ENCODE measurements at regions not wholly inside any gene's neighbourhood (a gene's known extent, or its start where the extent isn't known, plus 50 kb on each side); places are given as distances from the start of the nearest gene placed in this dataset.

DNA sequence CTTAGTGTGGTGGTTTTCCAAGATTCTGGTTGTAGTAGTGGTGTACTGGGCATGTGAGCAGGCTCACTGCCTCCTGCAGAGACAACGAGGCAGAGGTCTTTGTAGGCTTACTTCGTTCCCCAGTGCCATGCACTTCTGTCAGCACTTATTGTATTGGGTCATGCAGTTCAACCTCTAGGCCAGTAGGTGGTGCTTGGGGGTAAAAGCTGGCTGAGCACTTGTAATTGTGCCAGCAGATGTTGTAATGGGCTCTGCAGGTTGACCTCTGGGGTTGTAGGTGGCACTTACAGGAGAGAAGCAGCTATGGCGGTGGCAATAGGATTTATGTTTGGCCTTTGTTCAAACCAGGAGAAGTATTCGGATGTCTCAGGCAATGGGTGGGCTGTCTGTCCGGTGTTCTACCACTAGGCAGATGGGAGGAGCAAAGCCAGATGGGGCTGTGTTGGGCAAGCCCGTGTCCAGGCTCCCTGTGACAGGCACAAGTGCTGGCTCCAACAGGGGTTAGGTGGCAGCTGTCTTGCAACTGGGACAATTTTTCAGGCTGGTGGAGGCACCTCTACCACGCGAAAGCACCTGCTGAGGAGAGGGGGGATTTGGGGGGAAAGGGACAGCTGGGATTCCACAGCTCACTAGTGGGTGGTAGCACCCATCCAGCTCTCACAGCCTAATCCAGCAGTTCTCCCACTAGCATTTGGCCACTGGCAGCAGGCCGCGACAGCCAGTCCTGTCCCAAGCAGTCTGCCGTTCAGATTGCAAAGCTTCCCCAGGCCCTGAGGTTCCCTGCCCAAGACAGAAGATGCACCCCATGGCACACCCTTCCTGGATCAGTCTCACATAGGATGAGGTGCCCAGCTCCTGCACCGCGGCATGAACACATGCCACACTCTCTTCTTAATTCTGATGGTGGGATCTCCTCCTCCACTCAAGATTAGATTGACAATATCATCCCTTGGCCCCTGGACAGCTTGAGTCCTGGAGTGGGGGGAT lies 274.5 kb downstream of the CTH start:
- peak; percentile 75 to 79 for DNase-seq (ENCODE audit: low read depth in 2 of 2)
- TF ChIP-seq, protein P1, sequence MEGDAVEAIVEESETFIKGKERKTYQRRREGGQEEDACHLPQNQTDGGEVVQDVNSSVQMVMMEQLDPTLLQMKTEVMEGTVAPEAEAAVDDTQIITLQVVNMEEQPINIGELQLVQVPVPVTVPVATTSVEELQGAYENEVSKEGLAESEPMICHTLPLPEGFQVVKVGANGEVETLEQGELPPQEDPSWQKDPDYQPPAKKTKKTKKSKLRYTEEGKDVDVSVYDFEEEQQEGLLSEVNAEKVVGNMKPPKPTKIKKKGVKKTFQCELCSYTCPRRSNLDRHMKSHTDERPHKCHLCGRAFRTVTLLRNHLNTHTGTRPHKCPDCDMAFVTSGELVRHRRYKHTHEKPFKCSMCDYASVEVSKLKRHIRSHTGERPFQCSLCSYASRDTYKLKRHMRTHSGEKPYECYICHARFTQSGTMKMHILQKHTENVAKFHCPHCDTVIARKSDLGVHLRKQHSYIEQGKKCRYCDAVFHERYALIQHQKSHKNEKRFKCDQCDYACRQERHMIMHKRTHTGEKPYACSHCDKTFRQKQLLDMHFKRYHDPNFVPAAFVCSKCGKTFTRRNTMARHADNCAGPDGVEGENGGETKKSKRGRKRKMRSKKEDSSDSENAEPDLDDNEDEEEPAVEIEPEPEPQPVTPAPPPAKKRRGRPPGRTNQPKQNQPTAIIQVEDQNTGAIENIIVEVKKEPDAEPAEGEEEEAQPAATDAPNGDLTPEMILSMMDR (IDR thresholded peaks at IDR 0.05; ENCODE audit: low read depth, low read length): peak; percentile 89
- H3K4me3 ChIP-seq (replicated peaks in 1 of 2; ENCODE audit: low read depth in 2 of 2, low read length in 2 of 2): no peak overlapping the region

DNA sequence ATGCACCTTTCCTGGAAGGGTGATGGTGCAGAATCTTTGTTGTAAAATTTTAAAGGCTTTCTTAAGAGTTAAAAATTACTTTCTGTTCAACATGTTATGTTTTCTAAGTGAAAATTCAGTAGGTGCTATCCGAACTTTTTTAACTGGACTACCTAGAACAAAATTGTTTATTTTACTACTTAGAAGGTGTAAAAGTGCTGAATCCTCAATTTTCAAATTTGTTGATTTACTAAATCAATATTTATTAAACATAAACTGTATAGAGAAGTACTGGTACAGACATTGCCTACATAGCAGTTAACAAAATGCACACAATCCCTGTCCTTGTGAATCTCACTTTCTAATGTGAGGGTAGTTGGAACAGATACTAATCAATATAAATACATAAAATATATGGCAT lies 277.5 kb downstream of the CTH start:
- DNase-seq (ENCODE audit: low read depth in 2 of 2): no peak
- no peak overlapping the region for H3K4me3 ChIP-seq (replicated peaks in 1 of 2; ENCODE audit: low read depth in 2 of 2, low read length in 2 of 2)
- TF ChIP-seq, protein P1 (IDR thresholded peaks at IDR 0.05; ENCODE audit: low read depth, low read length): no peak

DNA sequence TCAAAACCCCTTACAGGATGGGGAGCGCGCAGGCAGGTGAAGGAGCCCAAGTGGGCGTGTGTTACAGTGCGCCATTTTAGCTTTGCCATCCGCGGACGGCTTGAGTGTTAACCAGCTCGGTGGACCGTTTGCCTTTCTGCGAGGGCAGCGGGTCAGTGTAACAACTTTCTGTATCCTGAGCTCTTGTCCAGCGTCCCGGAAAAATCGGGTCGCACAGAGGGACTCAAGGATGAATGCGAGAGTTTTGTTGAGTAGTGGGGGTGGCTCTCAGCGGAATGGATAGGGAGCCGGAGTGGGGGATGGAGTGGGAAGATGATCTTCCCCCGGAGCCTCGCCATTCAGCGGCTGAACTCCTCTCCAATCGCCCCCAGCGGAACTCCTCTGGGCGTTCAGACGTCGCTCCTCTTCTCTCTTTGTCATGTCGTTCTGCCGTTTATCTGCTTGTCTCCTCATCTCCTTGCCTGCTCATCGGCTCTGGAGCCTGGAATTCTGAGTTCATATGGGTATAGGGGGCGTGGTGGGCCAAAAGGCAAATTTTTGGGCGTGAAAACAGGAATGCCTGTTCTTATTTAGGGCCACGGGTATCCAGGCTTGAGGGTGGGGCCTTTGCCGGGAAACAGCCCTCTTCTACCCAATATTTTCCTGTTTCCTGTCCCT lies 295.4 kb downstream of the CTH start:
- DNase-seq (ENCODE audit: low read depth in 2 of 2): no peak
- H3K4me3 ChIP-seq (replicated peaks in 1 of 2; ENCODE audit: low read depth in 2 of 2, low read length in 2 of 2): peak overlapping the region in 1 of 2 donors; percentile 15
- TF ChIP-seq, protein P1 (IDR thresholded peaks at IDR 0.05; ENCODE audit: low read depth, low read length): no peak

DNA sequence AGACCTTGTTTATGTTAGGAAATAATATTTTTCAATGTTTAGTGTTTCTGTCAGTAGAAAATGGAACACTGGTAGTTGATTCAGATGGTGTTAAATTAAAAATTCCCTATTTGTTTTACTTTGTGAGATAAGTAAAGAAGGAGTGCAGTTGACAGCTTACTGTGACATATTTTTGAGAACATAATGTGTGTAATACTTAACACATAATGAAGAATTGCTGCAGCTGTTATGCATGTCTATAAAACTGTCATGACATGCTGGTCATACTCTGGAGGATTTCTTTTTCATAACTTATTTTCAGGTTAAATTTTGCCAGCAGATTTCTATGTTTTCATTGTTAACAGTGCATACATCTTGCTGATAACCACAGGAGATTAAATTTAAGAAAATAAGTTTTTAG lies 296.1 kb downstream of the CTH start:
- H3K4me3 ChIP-seq (replicated peaks in 1 of 2; ENCODE audit: low read depth in 2 of 2, low read length in 2 of 2): no peak overlapping the region
- DNase-seq (ENCODE audit: low read depth in 2 of 2): no peak
- TF ChIP-seq, protein P1 (IDR thresholded peaks at IDR 0.05; ENCODE audit: low read depth, low read length): no peak

DNA sequence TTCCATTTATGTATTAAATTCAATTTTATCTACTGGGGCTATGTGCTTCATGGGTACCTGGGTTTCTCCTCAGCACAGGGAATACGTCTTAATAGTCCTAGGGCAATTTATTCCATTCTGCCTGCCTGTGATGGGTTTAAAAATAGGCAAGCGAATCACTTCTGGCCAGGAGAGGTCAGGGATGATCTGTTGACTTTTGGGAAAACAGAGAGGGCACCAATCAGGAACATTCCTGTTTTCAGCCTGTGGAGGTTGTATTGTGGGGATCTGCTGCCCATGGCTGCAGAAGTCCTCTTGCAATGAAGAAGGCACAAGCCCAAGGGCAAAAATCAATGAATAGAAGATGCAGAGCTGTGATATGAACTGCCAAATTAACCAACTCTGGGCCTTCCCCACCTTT lies 303.1 kb downstream of the CTH start:
- no peak for DNase-seq (ENCODE audit: low read depth in 2 of 2)
- H3K4me3 ChIP-seq (replicated peaks in 1 of 2; ENCODE audit: low read depth in 2 of 2, low read length in 2 of 2): no peak overlapping the region
- TF ChIP-seq, protein P1 (IDR thresholded peaks at IDR 0.05; ENCODE audit: low read depth, low read length): no peak

DNA sequence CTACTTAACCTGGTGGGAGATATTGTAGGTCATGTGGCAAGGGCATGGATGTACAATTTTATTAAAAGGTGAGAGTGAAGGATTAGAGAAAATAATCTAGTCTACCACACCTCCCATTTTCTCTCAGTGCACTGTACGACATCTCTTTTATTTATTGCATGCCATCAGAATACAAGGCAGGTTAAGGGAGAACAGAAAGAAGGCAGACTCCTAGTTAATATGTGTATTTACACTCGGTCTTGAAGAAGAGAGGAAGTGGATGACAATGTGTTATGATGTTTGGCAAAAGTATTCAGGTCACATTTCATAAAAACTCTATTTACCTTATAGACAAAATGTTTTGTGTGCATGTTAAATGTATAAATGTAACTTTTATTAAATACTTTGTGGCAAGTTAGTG lies 306.1 kb downstream of the CTH start:
- TF ChIP-seq, protein P1 (IDR thresholded peaks at IDR 0.05; ENCODE audit: low read depth, low read length): no peak
- DNase-seq (ENCODE audit: low read depth in 2 of 2): no peak
- no peak overlapping the region for H3K4me3 ChIP-seq (replicated peaks in 1 of 2; ENCODE audit: low read depth in 2 of 2, low read length in 2 of 2)
